HUES6 (cell line): ENCODE measurements at regions not wholly inside any gene's neighbourhood (a gene's known extent, or its start where the extent isn't known, plus 50 kb on each side); places are given as distances from the start of the nearest gene placed in this dataset.
A peak's percentile ranks its signal among the peaks of the same experiment; 100 is the strongest.
"Not testable (repeated sequence)": the region's sequence is repeated elsewhere in the genome, so short reads cannot be mapped to it uniquely, and the experiment has no call there.

ENCODE experiments used
- H3K27ac ChIP-seq: 2 replicates; pipeline ENCODE4 v1.7.0; 2013; ENCODE audit warnings: low read depth, mild to moderate bottlenecking, low read length, inconsistent platforms
- H3K27me3 ChIP-seq: 2 replicates; pipeline ENCODE4 v1.6.1; 2013; ENCODE audit warnings: low read length; ENCODE audit not compliant: control insufficient read depth, insufficient read depth
- H3K36me3 ChIP-seq: 2 replicates; pipeline ENCODE4 v1.6.1; 2013; ENCODE audit warnings: low read length; ENCODE audit not compliant: control insufficient read depth, insufficient read depth
- H3K4me1 ChIP-seq: 2 replicates; pipeline ENCODE4 v1.6.1; 2013; ENCODE audit warnings: low read length; ENCODE audit not compliant: control insufficient read depth, insufficient read depth
- H3K4me3 ChIP-seq: 2 replicates; pipeline ENCODE4 v1.5.1; 2013; ENCODE audit warnings: low read depth, low read length
- H3K9ac ChIP-seq: one replicate; pipeline ENCODE4 v1.6.1; 2013; ENCODE audit warnings: mild to moderate bottlenecking, low read length
- H3K9me3 ChIP-seq: 2 replicates; pipeline ENCODE4 v1.6.1; 2013; ENCODE audit warnings: low read depth, low read length; ENCODE audit not compliant: control insufficient read depth, insufficient read depth

DNA sequence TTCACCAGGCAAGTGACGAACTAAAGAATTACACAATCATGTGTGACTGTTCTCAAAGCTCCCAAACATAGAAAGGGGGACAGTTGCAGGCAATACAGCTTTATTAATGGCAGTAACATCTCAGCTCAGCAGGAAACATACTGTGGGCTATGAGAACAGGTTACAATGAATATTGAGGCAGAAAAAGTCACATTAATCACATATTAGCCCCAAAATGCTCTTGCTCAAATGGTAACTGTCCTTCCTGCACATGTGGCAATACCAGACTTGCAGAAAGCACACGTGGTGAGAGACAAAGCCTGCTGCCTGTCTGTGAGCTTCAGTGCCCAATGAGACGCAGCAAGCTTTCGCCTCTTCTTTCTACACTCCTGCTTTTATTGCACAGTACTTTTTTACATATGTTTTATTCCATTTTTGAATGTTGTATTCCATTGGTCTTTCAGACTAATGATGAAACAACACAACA, 104.9 kb upstream of the ACBD5 start:
- Histone ChIP-seq H3K9ac (no peak overlapping the region), H3K27ac (no peak overlapping the region), H3K9me3 (no peaks in the 10 kb centered on the region), H3K36me3 (no peaks in the 10 kb centered on the region), H3K4me3 (no peak overlapping the region), H3K27me3 (no peaks in the 10 kb centered on the region), H3K4me1 (no peaks in the 10 kb centered on the region)

DNA sequence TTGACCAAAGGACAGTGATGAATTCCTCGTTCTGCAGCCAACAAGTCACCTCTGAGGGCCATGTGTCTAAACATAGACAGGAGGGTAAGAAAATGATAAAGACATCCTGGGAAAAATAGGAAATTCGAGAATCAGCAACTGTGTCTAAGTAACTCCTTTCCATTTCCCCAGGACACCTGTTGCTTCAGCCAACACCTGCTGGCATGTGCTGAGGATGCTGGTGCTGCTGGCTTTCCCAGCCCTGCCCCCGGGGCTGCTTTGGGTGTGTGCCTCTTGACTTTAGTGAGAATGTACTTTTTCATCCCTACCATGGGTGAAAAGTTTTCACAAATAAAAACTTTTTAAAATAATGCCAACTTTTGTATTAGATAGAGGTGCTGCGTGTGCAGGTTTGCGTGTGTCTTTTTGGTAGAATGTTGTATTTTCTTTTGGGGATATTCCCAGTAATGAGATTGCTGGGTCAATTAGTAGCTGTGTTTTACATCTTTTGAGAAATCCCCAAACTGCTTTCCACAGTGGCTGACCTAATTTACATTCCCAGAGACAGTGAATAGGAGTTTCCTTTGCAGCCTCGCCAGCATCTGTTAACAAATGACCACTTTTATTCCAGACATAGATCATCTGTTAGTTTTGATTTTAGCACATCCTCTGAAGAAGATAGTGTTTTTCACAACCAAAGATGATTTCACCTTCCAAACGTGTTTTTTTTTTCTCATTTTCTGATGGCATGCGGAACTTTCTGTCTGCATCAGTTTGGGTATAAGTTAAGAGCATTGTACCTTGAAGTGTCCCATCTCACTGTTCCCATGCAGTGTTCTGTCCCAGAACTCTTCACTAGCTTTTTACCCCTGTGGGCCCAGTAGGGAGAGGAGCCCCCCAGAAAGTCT, 104.2 kb upstream of the ACBD5 start:
- Histone ChIP-seq H3K4me3 (no peak overlapping the region), H3K9me3 (no peaks in the 10 kb centered on the region), H3K27ac (no peak overlapping the region), H3K9ac (no peak overlapping the region), H3K36me3 (no peaks in the 10 kb centered on the region), H3K4me1 (no peaks in the 10 kb centered on the region), H3K27me3 (no peaks in the 10 kb centered on the region)

DNA sequence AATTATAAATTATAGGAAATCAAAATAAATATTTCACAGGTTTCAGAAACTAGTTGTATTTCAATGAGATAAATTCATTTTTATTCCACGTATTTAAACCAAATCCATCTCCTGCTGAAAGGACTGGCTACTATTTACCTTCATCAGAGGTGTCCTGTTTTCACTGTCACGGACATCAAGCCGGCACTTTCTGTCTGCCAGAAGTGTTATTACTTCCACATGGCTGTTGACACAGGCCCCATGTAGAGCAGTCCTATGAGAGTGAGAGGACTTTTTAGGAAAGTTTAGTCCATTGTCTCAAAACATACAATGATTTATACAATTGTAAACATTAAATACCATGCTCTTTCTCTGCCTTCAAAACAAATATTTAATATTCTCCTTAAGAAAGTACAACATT, 100.4 kb upstream of the ACBD5 start:
- Histone ChIP-seq H3K4me1 (no peaks in the 10 kb centered on the region), H3K27ac (no peak overlapping the region), H3K9me3 (no peaks in the 10 kb centered on the region), H3K36me3 (no peaks in the 10 kb centered on the region), H3K9ac (no peak overlapping the region), H3K27me3 (no peaks in the 10 kb centered on the region), H3K4me3 (no peak overlapping the region)

DNA sequence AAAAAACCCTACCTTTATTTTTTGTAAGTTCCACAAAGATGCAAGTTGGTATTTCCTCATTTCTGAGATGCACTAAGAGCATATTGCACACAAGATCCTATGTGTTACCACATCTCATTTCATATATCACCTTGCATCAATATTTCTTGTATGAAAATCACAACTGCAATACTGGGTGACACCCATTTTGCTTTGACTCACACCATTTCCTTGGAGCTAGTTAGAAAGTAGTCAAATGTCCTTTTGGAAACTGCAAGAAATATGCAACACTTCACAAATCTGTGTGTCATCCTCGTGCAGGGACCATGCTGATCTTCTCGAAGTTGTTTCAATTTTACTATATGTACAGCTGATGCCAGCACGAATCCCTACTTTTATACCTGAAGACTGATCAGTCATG, 94.6 kb upstream of the ACBD5 start:
- H3K4me3 ChIP-seq, H3K9ac ChIP-seq, H3K9me3 ChIP-seq, H3K36me3 ChIP-seq, H3K27me3 ChIP-seq, H3K4me1 ChIP-seq, H3K27ac ChIP-seq: not testable (repeated sequence)

DNA sequence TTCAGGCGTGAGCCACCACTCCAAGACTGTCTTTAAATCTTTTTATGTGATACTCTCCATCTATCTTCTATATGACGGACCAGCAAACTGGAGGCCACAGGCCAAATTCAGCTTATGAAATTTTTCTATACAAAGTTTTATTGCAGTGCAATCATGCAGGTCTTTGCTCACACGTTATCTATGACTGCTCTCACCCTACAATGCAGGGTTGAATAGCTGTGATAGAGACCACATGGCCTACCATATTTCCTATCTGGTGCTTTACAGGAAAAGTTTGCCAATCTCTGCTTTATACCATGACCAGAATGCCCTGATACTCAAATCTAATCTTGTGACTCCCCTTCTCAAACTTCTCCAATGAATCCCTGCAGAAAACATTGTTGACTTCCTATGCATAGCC, 89.5 kb upstream of the ACBD5 start:
- no peak overlapping the region for H3K27ac ChIP-seq
- H3K9me3 ChIP-seq: no peaks in the 10 kb centered on the region
- H3K36me3 ChIP-seq: no peaks in the 10 kb centered on the region
- no peaks in the 10 kb centered on the region for H3K4me1 ChIP-seq
- no peak overlapping the region for H3K9ac ChIP-seq
- no peaks in the 10 kb centered on the region for H3K27me3 ChIP-seq
- no peak overlapping the region for H3K4me3 ChIP-seq

DNA sequence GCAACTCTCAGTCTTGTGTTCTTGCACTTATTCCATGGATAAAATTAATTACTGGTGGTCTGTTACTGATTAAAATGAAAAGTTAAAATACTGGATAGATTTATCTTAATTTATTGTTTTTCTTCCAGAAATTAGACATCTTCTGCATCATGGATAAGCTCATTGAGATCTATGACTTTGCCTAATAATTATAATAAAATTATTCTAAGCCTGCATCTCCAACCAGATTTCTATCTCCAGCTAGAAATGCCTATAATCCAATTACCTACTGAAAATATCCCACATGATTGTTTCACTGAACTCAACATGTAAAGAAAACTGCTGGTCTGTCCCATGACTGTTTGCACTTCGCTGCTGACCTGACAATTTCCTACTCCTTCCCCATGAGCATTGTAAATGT, 88.3 kb upstream of the ACBD5 start:
- H3K36me3 ChIP-seq: no peaks in the 10 kb centered on the region

DNA sequence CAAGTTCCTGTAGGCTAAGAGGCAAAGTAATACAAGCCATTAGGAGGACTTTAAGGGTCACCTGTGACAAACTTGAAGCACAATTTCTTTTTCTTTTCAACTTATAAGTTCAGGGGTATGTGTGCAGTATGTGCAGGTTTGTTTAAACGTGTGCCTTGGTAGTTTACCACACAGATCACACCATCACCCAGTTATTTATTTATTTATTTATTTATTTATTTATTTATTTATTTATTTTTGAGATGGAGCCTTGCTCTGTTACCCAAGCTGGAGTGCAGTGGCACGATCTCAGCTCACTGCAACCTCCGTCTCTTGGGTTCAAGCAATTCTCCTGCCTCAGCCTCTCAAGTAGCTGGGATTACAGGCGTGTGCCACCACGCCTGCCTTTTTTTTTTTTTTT, 86.2 kb upstream of the ACBD5 start:
- not testable (repeated sequence) for H3K36me3 ChIP-seq, H3K9me3 ChIP-seq, H3K9ac ChIP-seq, H3K4me1 ChIP-seq, H3K27me3 ChIP-seq, H3K27ac ChIP-seq, H3K4me3 ChIP-seq

More for the DNA sequence above, 88.3 kb upstream of the ACBD5 start:
- Histone ChIP-seq H3K27me3 (no peaks in the 10 kb centered on the region), H3K4me3 (no peak overlapping the region), H3K27ac (no peak overlapping the region), H3K9ac (no peak overlapping the region), H3K4me1 (no peaks in the 10 kb centered on the region), H3K9me3 (no peaks in the 10 kb centered on the region)

DNA sequence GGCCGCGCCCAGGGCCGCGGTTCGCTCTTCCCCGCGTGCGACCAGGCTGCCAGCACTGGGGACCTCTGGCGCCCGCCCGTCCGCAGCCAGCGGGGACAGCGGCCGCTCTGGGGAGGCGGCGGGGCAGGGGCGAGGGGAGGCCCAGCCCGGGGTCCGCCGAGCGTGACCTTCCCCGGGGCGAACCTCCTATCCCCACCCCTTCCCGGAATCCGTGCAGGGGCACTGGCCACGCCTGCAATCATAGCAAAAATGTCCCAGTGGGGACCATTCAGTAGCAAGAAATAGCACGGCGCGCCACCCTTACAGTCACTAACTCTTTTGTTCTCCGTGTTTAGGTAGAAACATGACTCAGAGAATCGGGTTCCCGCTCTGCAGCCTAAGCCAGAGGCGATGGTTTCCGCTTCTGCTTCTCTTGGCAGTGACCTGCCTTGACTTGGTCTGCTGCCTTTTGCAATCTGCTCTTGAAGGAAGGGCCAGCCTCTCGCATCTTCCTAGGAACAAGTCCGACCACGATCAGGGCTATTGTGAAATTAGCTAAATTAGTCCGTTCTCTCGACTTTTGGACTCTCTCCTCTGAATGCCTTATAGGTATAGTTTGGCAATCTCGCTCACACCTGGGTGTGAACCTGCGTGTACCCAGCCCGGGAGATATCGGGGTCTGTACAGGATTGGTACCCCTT, 79.3 kb upstream of the ACBD5 start:
- no peak overlapping the region for H3K27ac ChIP-seq
- peaks cover 5% of the 10 kb centered on the region; the same call in 1 of the 2 replicates for H3K4me1 ChIP-seq
- no peaks in the 10 kb centered on the region for H3K9me3 ChIP-seq
- peak overlapping the region; percentile 11 for H3K9ac ChIP-seq
- no peaks in the 10 kb centered on the region for H3K36me3 ChIP-seq
- H3K27me3 ChIP-seq: peaks cover 14% of the 10 kb centered on the region; the same call in 1 of the 2 replicates
- H3K4me3 ChIP-seq: peak overlapping the region; percentile 51

DNA sequence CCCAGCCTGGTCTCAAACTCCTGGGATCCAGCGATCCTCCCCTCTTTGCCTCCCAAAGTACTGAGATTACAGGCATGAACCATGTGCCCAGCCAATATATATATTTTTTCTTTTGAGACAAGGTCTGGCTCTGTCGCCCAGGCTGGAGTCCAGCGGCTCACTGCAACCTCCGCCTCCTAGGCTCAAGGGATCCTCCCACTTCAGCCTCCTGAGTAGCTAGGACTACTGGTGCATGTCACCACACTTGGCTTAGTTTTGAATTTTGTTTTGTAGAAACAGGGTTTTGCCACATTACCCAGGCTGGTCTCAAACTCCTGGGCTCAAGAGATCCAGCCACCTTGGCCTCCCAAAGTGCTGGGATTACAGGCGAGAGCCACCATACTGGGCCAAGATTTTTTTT, 78.5 kb upstream of the ACBD5 start:
- H3K4me3 ChIP-seq: peak overlapping the region; percentile 51
- H3K9me3 ChIP-seq, H3K36me3 ChIP-seq, H3K4me1 ChIP-seq, H3K27ac ChIP-seq, H3K9ac ChIP-seq: not testable (repeated sequence)
- peaks cover 14% of the 10 kb centered on the region; the same call in 1 of the 2 replicates for H3K27me3 ChIP-seq

DNA sequence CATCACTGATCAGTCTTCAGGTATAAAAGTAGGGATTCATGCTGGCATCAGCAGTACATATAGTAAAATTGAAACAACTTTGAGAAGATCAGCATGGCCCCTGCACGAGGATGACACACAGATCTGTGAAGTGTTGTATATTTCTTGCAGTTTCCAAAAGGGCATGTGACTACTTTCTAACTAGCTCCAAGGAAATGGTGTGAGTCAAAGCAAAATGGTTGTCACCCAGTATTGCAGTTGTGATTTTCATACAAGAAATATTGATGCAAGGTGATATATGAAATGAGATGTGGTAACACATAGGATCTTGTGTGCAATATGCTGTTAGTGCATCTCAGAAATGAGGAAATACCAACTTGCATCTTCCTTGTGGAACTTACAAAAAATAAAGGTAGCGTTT, 74.5 kb upstream of the ACBD5 start:
- H3K9me3 ChIP-seq, H3K9ac ChIP-seq, H3K4me1 ChIP-seq, H3K36me3 ChIP-seq, H3K4me3 ChIP-seq, H3K27ac ChIP-seq: not testable (repeated sequence)
- H3K27me3 ChIP-seq: peaks cover 10% of the 10 kb centered on the region; the same call in 1 of the 2 replicates

DNA sequence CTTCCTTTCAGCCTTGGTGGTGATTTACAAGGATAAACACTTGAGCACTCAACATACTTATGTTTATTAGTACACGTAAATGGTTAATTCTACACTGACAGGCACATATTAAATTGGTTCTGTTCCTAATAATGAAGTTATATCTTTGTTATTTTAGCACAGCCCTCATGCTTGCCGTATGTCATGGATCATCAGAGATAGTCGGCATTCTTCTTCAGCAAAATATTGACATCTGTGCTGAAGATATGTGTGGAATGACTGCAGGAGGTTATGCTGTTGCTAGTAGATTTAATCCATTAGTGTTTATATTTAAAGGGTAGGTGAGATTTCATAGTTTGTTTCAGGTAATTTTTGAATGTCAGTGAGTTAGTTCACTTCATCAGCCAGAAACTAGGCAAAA, 73.0 kb upstream of the ACBD5 start:
- H3K27me3 ChIP-seq, H3K4me3 ChIP-seq, H3K9me3 ChIP-seq, H3K4me1 ChIP-seq, H3K36me3 ChIP-seq, H3K9ac ChIP-seq, H3K27ac ChIP-seq: not testable (repeated sequence)
